OCI-LY1 (cell line): ENCODE measurements at regions not wholly inside any gene's neighbourhood (a gene's known extent, or its start where the extent isn't known, plus 50 kb on each side); places are given as distances from the start of the nearest gene placed in this dataset.

Experiments
- H2AFZ ChIP-seq: fragments of 200-600 bp; sonication (generic), shearing (Covaris generic); 2 replicates; pipeline ENCODE4 v1.6.0; 2014; ENCODE audit warnings: antibody characterized with exemption, mild to moderate bottlenecking, low read length
- H3F3A ChIP-seq: fragments of 200-600 bp; sonication (generic), shearing (Covaris generic); 2 replicates; pipeline ENCODE4 v1.6.0; 2014; ENCODE audit warnings: mild to moderate bottlenecking, antibody characterized with exemption, low read length, moderate library complexity; ENCODE audit not compliant: insufficient read depth
- H3K27ac ChIP-seq: fragments of 200-600 bp; sonication (generic); 2 replicates; pipeline ENCODE4 v1.5.1; 2014; ENCODE audit warnings: low read length, mixed run types, mild to moderate bottlenecking, low read depth; ENCODE audit not compliant: poor library complexity, severe bottlenecking
- H3K27me3 ChIP-seq: fragments of 200-600 bp; sonication (generic); 2 replicates; pipeline ENCODE4 v1.6.0; 2014; ENCODE audit warnings: antibody characterized with exemption, mild to moderate bottlenecking, low read length, moderate library complexity; ENCODE audit not compliant: insufficient read depth
- H3K36me3 ChIP-seq: fragments of 200-600 bp; sonication (generic); 2 replicates; pipeline ENCODE4 v1.6.1; 2014; ENCODE audit warnings: mild to moderate bottlenecking, antibody characterized with exemption, low read length, moderate library complexity, mixed read lengths; ENCODE audit not compliant: insufficient read depth
- H3K4me1 ChIP-seq: fragments of 200-600 bp; sonication (generic); 2 replicates; pipeline ENCODE4 v1.5.1; 2014; ENCODE audit warnings: mild to moderate bottlenecking, low read length, moderate library complexity; ENCODE audit not compliant: insufficient read depth, severe bottlenecking
- H3K4me2 ChIP-seq: fragments of 200-600 bp; sonication (generic), shearing (Covaris generic); 2 replicates; pipeline ENCODE4 v1.6.1; 2014; ENCODE audit warnings: low read length
- H3K4me3 ChIP-seq: fragments of 200-600 bp; sonication (generic); 2 replicates; pipeline ENCODE4 v1.5.1; 2014; ENCODE audit warnings: low read length, low read depth, mild to moderate bottlenecking, mixed read lengths; ENCODE audit not compliant: poor library complexity, severe bottlenecking
- H3K79me2 ChIP-seq: fragments of 200-600 bp; shearing (Covaris generic); 2 replicates; pipeline ENCODE4 v1.6.1; 2016; ENCODE audit warnings: mixed run types, low read length, mixed read lengths; ENCODE audit not compliant: insufficient read depth
- H3K9ac ChIP-seq: fragments of 200-600 bp; sonication (generic), shearing (Covaris generic); 2 replicates; pipeline ENCODE4 v1.6.1; 2014; ENCODE audit warnings: mild to moderate bottlenecking, low read length, mixed read lengths
- H3K9me2 ChIP-seq: fragments of 200-600 bp; sonication (generic), shearing (Covaris generic); 2 replicates; pipeline ENCODE4 v1.6.1; 2014; ENCODE audit warnings: low read depth, mild to moderate bottlenecking, low read length, mixed read lengths
- H3K9me3 ChIP-seq: fragments of 200-600 bp; shearing (Covaris generic); 2 replicates; pipeline ENCODE4 v1.6.1; 2014; ENCODE audit warnings: low read length, mixed read lengths
- H4K20me1 ChIP-seq: fragments of 200-600 bp; sonication (generic), shearing (Covaris generic); 2 replicates; pipeline ENCODE4 v1.6.0; 2016; ENCODE audit warnings: mild to moderate bottlenecking, low read length; ENCODE audit not compliant: insufficient read depth
- EZH2 ChIP-seq: fragments of 200-600 bp; sonication (generic), shearing (Covaris generic); IDR thresholded peaks from 2 replicates; pipeline ENCODE4 v1.8.0; 2017; ENCODE audit warnings: borderline replicate concordance, mixed run types, mild to moderate bottlenecking, antibody characterized with exemption, low read length, moderate library complexity, mixed read lengths
- TF ChIP-seq, protein P1 (sequence below): fragments of 200-600 bp; sonication (generic), shearing (Covaris generic); IDR thresholded peaks from 2 replicates; pipeline ENCODE4 v1.5.1; 2017; ENCODE audit warnings: mild to moderate bottlenecking, antibody characterized with exemption, low read length, moderate library complexity, mixed read lengths

GRCh38 chr10:58932126-58932525 is 244.3 kb upstream of the PHYHIPL start:
- Histone ChIP-seq H3K9ac (no peak overlapping the region), H3K4me1 (no peaks in the 10 kb centered on the region), H3K9me3 (no peaks in the 10 kb centered on the region), H3K4me3 (no peak overlapping the region), H3K27ac (no peak overlapping the region), H3K79me2 (no peaks in the 10 kb centered on the region), H3K36me3 (no peaks in the 10 kb centered on the region), H4K20me1 (no peaks in the 10 kb centered on the region), H2AFZ (no peak overlapping the region), H3K9me2 (no peaks in the 10 kb centered on the region), H3K4me2 (no peak overlapping the region), H3K27me3 (no peaks in the 10 kb centered on the region), H3F3A (no peaks in the 10 kb centered on the region)
- TF ChIP-seq, protein P1, sequence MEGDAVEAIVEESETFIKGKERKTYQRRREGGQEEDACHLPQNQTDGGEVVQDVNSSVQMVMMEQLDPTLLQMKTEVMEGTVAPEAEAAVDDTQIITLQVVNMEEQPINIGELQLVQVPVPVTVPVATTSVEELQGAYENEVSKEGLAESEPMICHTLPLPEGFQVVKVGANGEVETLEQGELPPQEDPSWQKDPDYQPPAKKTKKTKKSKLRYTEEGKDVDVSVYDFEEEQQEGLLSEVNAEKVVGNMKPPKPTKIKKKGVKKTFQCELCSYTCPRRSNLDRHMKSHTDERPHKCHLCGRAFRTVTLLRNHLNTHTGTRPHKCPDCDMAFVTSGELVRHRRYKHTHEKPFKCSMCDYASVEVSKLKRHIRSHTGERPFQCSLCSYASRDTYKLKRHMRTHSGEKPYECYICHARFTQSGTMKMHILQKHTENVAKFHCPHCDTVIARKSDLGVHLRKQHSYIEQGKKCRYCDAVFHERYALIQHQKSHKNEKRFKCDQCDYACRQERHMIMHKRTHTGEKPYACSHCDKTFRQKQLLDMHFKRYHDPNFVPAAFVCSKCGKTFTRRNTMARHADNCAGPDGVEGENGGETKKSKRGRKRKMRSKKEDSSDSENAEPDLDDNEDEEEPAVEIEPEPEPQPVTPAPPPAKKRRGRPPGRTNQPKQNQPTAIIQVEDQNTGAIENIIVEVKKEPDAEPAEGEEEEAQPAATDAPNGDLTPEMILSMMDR: no peak
- no peak for TF ChIP-seq EZH2

DNA sequence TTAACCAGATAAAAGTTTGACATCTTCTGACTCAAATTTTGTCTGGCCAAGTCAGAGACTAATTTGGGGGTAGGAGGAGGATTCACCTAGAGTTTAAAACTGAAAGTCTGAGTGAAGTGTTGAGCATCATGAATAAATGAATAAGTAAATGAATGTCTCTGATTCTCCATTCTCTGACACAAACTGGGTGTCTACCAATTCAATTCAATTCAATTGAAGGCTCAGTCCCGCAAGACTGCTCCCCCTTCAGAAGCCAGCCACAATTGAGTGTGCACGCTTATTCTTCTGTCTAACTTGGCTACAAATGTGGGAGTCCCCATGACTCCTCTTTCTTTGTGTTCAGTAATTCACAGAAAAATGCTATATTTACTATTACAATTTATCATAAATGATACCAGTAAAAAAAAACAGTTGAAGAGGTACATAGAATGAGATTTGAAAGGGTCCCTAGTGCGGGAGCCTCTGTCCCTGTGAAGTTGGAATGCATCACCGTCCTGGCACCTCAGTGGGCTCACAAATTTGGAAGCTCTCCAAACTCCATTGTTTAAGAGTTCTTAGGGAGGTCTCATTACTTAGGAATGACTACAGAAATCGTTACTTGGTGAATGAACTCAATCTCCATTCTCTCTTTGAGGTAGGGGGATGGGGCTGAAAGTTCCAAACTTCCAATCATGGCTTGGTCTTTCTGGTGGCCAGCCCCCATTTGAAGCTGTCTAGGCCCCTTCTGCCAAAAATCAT is 243.7 kb upstream of the PHYHIPL start:
- Histone ChIP-seq H3K27ac (no peak overlapping the region), H3K79me2 (no peaks in the 10 kb centered on the region), H3K36me3 (no peaks in the 10 kb centered on the region), H3K4me1 (no peaks in the 10 kb centered on the region), H3K9ac (no peak overlapping the region), H3K4me2 (no peak overlapping the region), H3K9me2 (no peaks in the 10 kb centered on the region), H3K4me3 (no peak overlapping the region), H2AFZ (no peak overlapping the region), H4K20me1 (no peaks in the 10 kb centered on the region), H3F3A (no peaks in the 10 kb centered on the region), H3K9me3 (no peaks in the 10 kb centered on the region), H3K27me3 (no peaks in the 10 kb centered on the region)
- TF ChIP-seq EZH2: no peak
- TF ChIP-seq, protein P1: no peak

DNA sequence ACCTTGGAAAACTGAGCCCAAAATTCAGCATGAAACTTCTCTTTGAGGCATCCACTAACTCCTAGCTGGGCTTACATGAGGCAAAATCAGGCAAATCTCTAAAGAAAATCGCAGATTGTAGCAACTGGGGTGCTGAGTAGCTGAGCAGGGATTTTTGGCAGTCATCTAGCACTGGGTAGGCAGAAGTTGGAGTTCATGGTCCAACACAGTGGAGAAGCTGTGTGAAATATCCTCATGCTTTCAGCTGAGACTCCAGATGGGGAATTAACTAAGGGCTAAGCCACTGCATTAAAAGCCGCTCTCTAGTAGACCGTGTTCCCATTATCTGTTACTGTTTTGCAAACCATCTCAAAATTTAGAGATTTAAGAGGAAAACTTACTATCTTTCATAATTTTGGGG is 240.1 kb upstream of the PHYHIPL start:
- H4K20me1 ChIP-seq: no peaks in the 10 kb centered on the region
- H3K9ac ChIP-seq: no peak overlapping the region
- H3K4me2 ChIP-seq: no peak overlapping the region
- no peak overlapping the region for H3K27ac ChIP-seq
- H3K9me3 ChIP-seq: no peaks in the 10 kb centered on the region
- H3K4me1 ChIP-seq: no peaks in the 10 kb centered on the region
- no peak for TF ChIP-seq EZH2
- TF ChIP-seq, protein P1: no peak
- H3K36me3 ChIP-seq: no peaks in the 10 kb centered on the region
- H3K4me3 ChIP-seq: no peak overlapping the region
- no peak overlapping the region for H2AFZ ChIP-seq
- H3K9me2 ChIP-seq: no peaks in the 10 kb centered on the region
- no peaks in the 10 kb centered on the region for H3K27me3 ChIP-seq
- no peaks in the 10 kb centered on the region for H3F3A ChIP-seq
- H3K79me2 ChIP-seq: no peaks in the 10 kb centered on the region
